Suppressor macrophage (primary cell): ENCODE measurements at regions not wholly inside any gene's neighbourhood (a gene's known extent, or its start where the extent isn't known, plus 50 kb on each side); places are given as distances from the start of the nearest gene placed in this dataset.
"Not testable (repeated sequence)": the region's sequence is repeated elsewhere in the genome, so short reads cannot be mapped to it uniquely, and the experiment has no call there.

Experiments used
- DNase-seq, 4 experiments: peaks; one replicate each; pipeline ENCODE4 v3.0.0-alpha.2; 2020 to 2022

GRCh38 chr3:30471796-30472489, 134.5 kb upstream of the TGFBR2 start:
- peak in 2 of 4 experiments; percentile 13 to 32 for DNase-seq

- DNase-seq: peak; percentile 84 to 93 (median 89)
These were observed 132.9 kb upstream of the TGFBR2 start for GRCh38 chr3:30473374-30474051.

DNA sequence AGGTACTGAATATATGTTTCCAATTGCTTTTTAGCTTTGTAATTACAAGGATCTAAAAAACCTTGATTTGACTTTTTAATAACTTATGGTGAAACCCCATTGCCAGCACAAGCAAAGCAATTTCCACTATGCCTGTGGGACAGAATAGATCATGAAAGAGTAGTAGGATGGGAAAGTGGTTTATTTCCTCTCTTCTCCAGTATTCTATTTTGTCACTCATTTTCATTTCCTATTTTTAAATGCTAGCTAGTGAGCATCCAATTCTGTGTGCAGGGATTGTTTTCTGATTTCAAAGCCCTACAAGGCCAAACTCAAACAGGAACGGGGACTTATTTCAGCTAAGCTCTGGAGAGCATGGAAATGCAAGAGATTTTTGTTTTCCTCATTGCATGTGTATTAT, 132.0 kb upstream of the TGFBR2 start:
- DNase-seq: peak in 3 of 4 experiments; percentile 45 to 76 (median 64)

GRCh38 chr3:30475038-30475808, 131.2 kb upstream of the TGFBR2 start:
- DNase-seq: no peak

GRCh38 chr3:30475809-30476178, 130.6 kb upstream of the TGFBR2 start:
- DNase-seq: no peak

- DNase-seq: peak; percentile 50 to 88 (median 70)
These were observed 129.9 kb upstream of the TGFBR2 start for GRCh38 chr3:30476368-30477084.

- DNase-seq: peak in 3 of 4 experiments; percentile 5 to 55 (median 32)
These were observed 129.1 kb upstream of the TGFBR2 start for GRCh38 chr3:30477149-30477921.

- DNase-seq: not testable (repeated sequence)
These were observed 126.7 kb upstream of the TGFBR2 start for GRCh38 chr3:30479737-30480136.

DNA sequence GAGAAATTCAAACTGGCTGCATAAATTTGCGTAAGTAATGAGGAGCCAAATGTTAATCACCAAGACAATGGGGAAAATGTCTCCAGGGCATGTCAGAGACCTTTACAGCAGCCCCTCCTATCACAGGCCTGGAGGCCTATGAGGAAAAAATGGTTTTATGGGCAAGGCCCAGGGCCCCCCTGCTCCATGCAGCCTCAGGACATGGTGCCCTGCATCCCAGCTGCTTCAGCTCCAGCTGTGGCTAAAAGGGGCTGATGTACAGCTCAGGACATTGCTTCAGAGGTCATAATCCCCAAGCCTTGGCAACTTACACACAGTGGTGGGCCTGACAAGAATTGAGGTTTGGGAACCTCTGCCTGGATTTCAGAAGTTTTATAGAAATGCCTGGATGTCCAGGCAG, 126.2 kb upstream of the TGFBR2 start:
- DNase-seq: not testable (repeated sequence)

GRCh38 chr3:30480587-30480986, 125.8 kb upstream of the TGFBR2 start:
- no peak for DNase-seq

DNA sequence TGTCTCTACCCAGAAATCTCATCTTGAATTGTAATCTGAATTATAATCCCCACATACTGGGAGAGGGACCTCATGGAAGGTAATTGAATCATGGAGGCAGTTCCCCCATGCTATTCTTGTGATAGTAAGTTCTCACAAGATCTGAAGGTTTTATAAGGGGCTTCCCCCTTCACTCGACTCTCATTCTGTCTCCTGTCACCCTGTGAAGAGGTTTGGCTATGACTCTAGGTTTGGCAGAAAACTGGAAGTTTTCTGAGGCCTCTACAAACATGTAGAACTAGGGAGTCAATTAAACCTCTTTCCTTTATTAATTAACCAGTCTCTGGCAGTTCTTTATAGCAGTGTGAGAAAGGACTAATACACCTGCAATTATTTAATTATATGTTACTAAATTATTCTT, 125.2 kb upstream of the TGFBR2 start:
- no peak for DNase-seq

- not testable (repeated sequence) for DNase-seq
These were observed 122.2 kb upstream of the TGFBR2 start for GRCh38 chr3:30484229-30484628.

GRCh38 chr3:30486368-30486767, 120.0 kb upstream of the TGFBR2 start:
- no peak for DNase-seq

- no peak for DNase-seq
These were observed 118.2 kb upstream of the TGFBR2 start for GRCh38 chr3:30488070-30488756.

DNA sequence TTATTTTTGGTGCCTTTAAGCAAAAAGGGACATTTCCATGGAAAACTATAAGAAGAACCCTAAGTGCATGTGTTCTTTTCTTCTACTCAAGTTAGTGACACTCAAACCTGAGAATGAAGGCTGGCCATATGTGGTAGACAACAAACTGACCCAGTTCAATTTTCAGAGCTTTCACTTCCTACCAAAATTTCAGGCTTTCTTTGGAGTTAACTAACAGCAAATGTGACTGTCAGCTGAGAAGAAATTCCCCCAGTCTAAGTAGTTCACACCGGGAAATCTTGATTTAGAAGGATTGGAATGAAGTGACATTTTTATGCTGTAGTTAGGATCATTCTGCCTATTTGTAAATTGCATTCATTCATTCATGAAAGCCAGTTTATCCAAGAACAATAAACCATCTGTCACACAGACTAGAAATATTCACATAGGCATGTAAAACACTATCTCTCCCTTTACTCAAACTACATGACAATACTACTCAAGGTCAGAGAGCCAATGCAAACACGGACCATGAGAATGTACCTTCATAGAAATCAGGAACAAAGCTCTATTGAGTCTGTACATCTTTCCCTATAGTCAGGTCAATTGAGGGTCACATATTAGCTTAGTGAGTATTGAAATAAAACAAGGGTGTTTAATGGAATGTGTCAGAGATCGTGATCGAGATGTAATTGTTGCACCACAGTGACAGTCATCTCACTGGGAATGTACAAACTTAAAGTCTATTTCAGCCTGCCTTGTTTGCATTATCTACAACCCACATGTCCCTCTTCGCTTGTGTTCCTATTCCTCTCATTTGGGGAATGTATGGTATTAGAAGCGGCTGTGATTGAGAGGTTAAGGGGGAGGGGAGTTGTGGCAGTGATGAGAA, 113.8 kb upstream of the TGFBR2 start:
- DNase-seq: peak in 2 of 4 experiments; percentile 17 to 54

DNA sequence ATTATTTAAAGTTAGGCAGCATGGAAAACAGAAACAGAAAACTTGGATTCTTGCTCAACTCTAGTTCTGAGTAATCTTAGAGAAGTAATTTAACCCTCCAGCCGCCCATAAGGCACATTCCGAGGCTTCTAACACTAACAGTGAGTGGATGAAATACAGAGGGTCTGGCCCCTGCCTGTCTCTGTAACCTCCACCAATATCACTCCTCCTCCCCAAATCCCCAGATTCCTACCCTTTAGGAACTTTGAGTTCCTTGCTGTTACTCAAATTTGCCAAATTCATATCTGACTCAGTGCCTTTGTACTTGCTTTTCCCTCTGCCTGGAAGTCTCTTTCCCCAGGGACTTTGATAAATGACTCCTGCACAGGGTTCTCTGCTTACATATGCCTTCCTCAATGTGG, 112.5 kb upstream of the TGFBR2 start:
- DNase-seq: peak in 2 of 4 experiments; percentile 36 to 58

DNA sequence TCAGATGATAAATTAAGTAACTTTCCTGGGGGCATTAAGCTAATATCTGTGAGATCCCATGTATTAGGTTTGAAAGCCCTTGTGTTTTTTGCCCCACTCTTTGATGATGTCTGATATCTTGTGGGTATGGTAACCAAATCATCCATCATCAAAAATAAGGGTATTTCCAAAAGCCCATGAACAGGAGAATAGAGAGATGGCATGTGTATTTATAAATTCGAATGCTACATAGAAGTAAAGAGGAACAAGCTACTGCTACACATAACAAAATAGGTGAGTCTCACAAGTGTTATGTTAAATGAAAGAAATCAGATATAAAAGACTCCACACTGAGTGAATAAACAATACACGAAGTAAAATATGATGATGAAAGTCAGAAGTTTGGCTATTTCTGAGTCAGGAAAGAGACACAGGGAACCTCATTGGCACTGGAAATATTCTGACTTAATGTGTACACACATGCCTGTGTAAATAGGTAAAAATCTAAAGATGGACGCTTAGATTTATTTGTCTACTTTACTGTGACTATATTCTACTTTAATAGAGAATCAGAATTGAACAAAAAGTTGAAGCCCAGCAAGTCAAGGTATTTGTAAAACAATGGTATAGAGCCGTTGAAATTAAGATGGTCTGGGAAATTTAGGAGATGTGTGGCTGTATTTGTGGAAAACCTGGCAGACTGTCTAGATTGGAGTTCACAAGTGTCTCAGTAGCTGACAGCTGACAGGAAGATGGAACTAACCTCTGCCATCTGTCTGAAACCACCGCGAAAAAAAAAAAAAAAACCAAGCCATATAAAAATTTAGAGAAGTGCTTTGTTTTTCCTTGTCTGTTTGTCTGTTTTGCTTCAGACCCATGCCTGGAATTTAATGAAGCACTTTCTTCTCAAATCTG, 111.0 kb upstream of the TGFBR2 start:
- peak in 3 of 4 experiments; percentile 33 to 62 (median 42) for DNase-seq

- peak in 3 of 4 experiments; percentile 33 to 54 (median 35) for DNase-seq
These were observed 110.1 kb upstream of the TGFBR2 start for GRCh38 chr3:30496066-30496966.
